IMR-90 (cell line): ENCODE measurements at regions not wholly inside any gene's neighbourhood (a gene's known extent, or its start where the extent isn't known, plus 50 kb on each side); places are given as distances from the start of the nearest gene placed in this dataset.

ENCODE experiments used
- ATAC-seq: fragments of 200-7000 bp; cut with Tn5 transposase; 2 replicates; pipeline ENCODE4 v1.9.1; 2020; ENCODE audit warnings: low read depth, mild to moderate bottlenecking, moderate library complexity
- BruUV-seq: library from RNA; stranded (reverse); fragments of 400-500 nt; replicated peaks from 2 replicates; lab custom pipeline; 2021; lab: Mats Ljungman, UMichigan
- CTCF ChIA-PET: fragments of 300-600 bp; formaldehyde crosslinking; extraction: SDS; loops from one replicate; lab custom pipeline; 2021; ENCODE audit warnings: antibody characterized with exemption; lab: Yijun Ruan, JAX
- POLR2A ChIA-PET: fragments of 300-600 bp; sonication (Branson Sonifier 250); formaldehyde crosslinking; loops from one replicate; lab custom pipeline; 2022; ENCODE audit warnings: antibody characterized with exemption; ENCODE audit not compliant: unreplicated experiment; lab: Charles Lee
- DNase-seq: peaks from one replicate; pipeline ENCODE4 v3.0.0; 2013
- H2AFZ ChIP-seq: replicated peaks from 2 replicates; pipeline ENCODE3; 2013; ENCODE audit warnings: low read length, mild to moderate bottlenecking; ENCODE audit not compliant: poor library complexity
- H2AK5ac ChIP-seq: 2 replicates; pipeline ENCODE4 v1.6.1; 2013; ENCODE audit warnings: low read depth, low read length, inconsistent platforms
- H2AK9ac ChIP-seq: replicated peaks from 2 replicates; pipeline ENCODE3; 2013; ENCODE audit warnings: mild to moderate bottlenecking, low read depth, low read length, moderate library complexity; ENCODE audit not compliant: poor library complexity
- H2BK120ac ChIP-seq: 2 replicates; pipeline ENCODE4 v1.6.1; 2013; ENCODE audit warnings: low read depth, low read length, inconsistent platforms
- H2BK15ac ChIP-seq: 3 replicates; pipeline ENCODE4 v1.6.1; 2013; ENCODE audit warnings: low read depth, low read length, inconsistent platforms
- H2BK20ac ChIP-seq: 2 replicates; pipeline ENCODE4 v1.6.1; 2013; ENCODE audit warnings: low read depth, mild to moderate bottlenecking, inconsistent platforms, low read length, moderate library complexity
- H2BK5ac ChIP-seq: 2 replicates; pipeline ENCODE4 v1.6.1; 2013; ENCODE audit warnings: mild to moderate bottlenecking, low read depth, low read length, inconsistent platforms; ENCODE audit not compliant: poor library complexity, severe bottlenecking
- H3K14ac ChIP-seq: replicated peaks from 2 replicates; pipeline ENCODE4 v1.6.1; 2013; ENCODE audit warnings: low read depth, low read length, inconsistent platforms
- H3K18ac ChIP-seq: 2 replicates; pipeline ENCODE4 v1.6.1; 2013; ENCODE audit warnings: low read depth, low read length, control low read depth
- H3K23ac ChIP-seq: 2 replicates; pipeline ENCODE4 v1.6.1; 2013; ENCODE audit warnings: low read depth, low read length, inconsistent platforms
- H3K27ac ChIP-seq: 2 replicates; pipeline ENCODE4 v1.5.1; 2013; ENCODE audit warnings: mild to moderate bottlenecking, control low read depth, low read length; ENCODE audit not compliant: insufficient read depth
- H3K27me3 ChIP-seq: 2 replicates; pipeline ENCODE4 v1.6.1; 2013; ENCODE audit warnings: low read length; ENCODE audit not compliant: control insufficient read depth, insufficient read depth
- H3K36me3 ChIP-seq: 2 replicates; pipeline ENCODE4 v1.6.1; 2013; ENCODE audit warnings: low read length, mixed read lengths; ENCODE audit not compliant: control insufficient read depth, insufficient read depth
- H3K4ac ChIP-seq: 2 replicates; pipeline ENCODE4 v1.6.1; 2013; ENCODE audit warnings: low read depth, low read length, inconsistent platforms
- H3K4me1 ChIP-seq: 2 replicates; pipeline ENCODE4 v1.6.1; 2013; ENCODE audit warnings: low read length, mixed read lengths; ENCODE audit not compliant: control insufficient read depth, insufficient read depth
- H3K4me2 ChIP-seq: 2 replicates; pipeline ENCODE4 v1.6.1; 2013; ENCODE audit warnings: low read depth, mild to moderate bottlenecking, control low read depth, low read length, moderate library complexity
- H3K4me3 ChIP-seq: 2 replicates; pipeline ENCODE4 v1.5.1; 2013; ENCODE audit warnings: low read depth, mild to moderate bottlenecking, control low read depth, low read length, moderate library complexity; ENCODE audit not compliant: insufficient read depth
- H3K56ac ChIP-seq: 2 replicates; pipeline ENCODE4 v1.6.1; 2013; ENCODE audit warnings: low read length, inconsistent platforms; ENCODE audit not compliant: insufficient read depth; ENCODE audit errors: extremely low read depth
- H3K79me1 ChIP-seq, 2 experiments: 2 replicates each; pipeline ENCODE4 v1.6.1; 2013; ENCODE audit warnings: low read length in 2 of 2, inconsistent platforms in 1 of 2, low read depth in 1 of 2
- H3K9ac ChIP-seq: 2 replicates; pipeline ENCODE4 v1.6.1; 2013; ENCODE audit warnings: low read depth, low read length, control low read depth
- H3K9me1 ChIP-seq: 2 replicates; pipeline ENCODE4 v1.6.1; 2013; ENCODE audit warnings: low read length, inconsistent platforms; ENCODE audit not compliant: insufficient read depth
- H3K9me3 ChIP-seq: 2 replicates; pipeline ENCODE4 v1.6.1; 2013; ENCODE audit warnings: low read length; ENCODE audit not compliant: control insufficient read depth, insufficient read depth
- H4K20me1 ChIP-seq: 2 replicates; pipeline ENCODE4 v1.6.1; 2013; ENCODE audit warnings: low read length, inconsistent platforms; ENCODE audit not compliant: insufficient read depth
- H4K5ac ChIP-seq: 2 replicates; pipeline ENCODE4 v1.6.1; 2013; ENCODE audit warnings: mild to moderate bottlenecking, low read depth, low read length, control low read depth
- H4K8ac ChIP-seq, 2 experiments: 2 replicates each; pipeline ENCODE4 v1.6.1; 2013; ENCODE audit warnings: low read depth in 2 of 2, low read length in 2 of 2, control low read depth in 1 of 2, inconsistent platforms in 1 of 2
- H4K91ac ChIP-seq: 2 replicates; pipeline ENCODE4 v1.6.1; 2013; ENCODE audit warnings: low read depth, low read length, inconsistent platforms; ENCODE audit not compliant: insufficient read depth
- BHLHE40 ChIP-seq: fragments of 150-350 bp; IDR thresholded peaks from 2 replicates; pipeline ENCODE4 v1.6.1; 2016; ENCODE audit warnings: mild to moderate bottlenecking, low read depth, low read length
- CEBPB ChIP-seq: IDR thresholded peaks from 2 replicates; pipeline ENCODE4 v1.6.1; 2012; ENCODE audit warnings: low read depth, low read length, improper control_type of control experiment
- CHD1 ChIP-seq: IDR thresholded peaks from 2 replicates; pipeline ENCODE4 v1.6.1; 2012; ENCODE audit warnings: low read depth, low read length, improper control_type of control experiment
- FOS ChIP-seq: fragments of 150-350 bp; IDR thresholded peaks from 2 replicates; pipeline ENCODE4 v1.6.1; 2016; ENCODE audit warnings: low read depth, low read length
- MAFK ChIP-seq: IDR thresholded peaks from 2 replicates; pipeline ENCODE4 v1.6.1; 2012; ENCODE audit warnings: low read depth, low read length, improper control_type of control experiment
- MAZ ChIP-seq: IDR thresholded peaks from 2 replicates; pipeline ENCODE4 v1.6.1; 2012; ENCODE audit warnings: low read depth, mild to moderate bottlenecking, low read length, improper control_type of control experiment, moderate library complexity, borderline replicate concordance
- MXI1 ChIP-seq: IDR thresholded peaks from 2 replicates; pipeline ENCODE4 v1.6.1; 2012; ENCODE audit warnings: low read depth, mild to moderate bottlenecking, low read length, moderate library complexity, borderline replicate concordance
- NFE2L2 ChIP-seq: fragments of 150-350 bp; IDR thresholded peaks from 2 replicates; pipeline ENCODE4 v1.6.1; 2016; ENCODE audit warnings: low read depth, mild to moderate bottlenecking, low read length
- POLR2A ChIP-seq: IDR thresholded peaks from 2 replicates; pipeline ENCODE4 v1.6.1; 2012; ENCODE audit warnings: mild to moderate bottlenecking, low read depth, low read length
- RAD21 ChIP-seq: IDR thresholded peaks from 2 replicates; pipeline ENCODE4 v1.6.1; 2012; ENCODE audit warnings: low read length, improper control_type of control experiment
- RCOR1 ChIP-seq: IDR thresholded peaks from 2 replicates; pipeline ENCODE4 v1.6.1; 2012; ENCODE audit warnings: mild to moderate bottlenecking, low read length, improper control_type of control experiment; ENCODE audit not compliant: insufficient replicate concordance
- RFX5 ChIP-seq: IDR thresholded peaks from 2 replicates; pipeline ENCODE4 v1.8.0; 2012; ENCODE audit warnings: low read depth, mild to moderate bottlenecking, low read length, moderate library complexity
- SMC3 ChIP-seq: fragments of 150-350 bp; IDR thresholded peaks from 2 replicates; pipeline ENCODE4 v1.6.1; 2016; ENCODE audit warnings: low read depth, mild to moderate bottlenecking, antibody characterized with exemption, low read length, moderate library complexity
- WGBS, 2 experiments: methylation state at CpG; one replicate each; pipeline versions ENCODE4 v1.1.5 to v1.1.7; 2013; ENCODE audit warnings: missing lambda C conversion rate in 2 of 2; ENCODE audit not compliant: insufficient read length in 1 of 2; ENCODE audit errors: extremely low coverage in 2 of 2; 5-methylcytosine and 5-hydroxymethylcytosine counted together
- dilution Hi-C: fragments of 300-500 bp; cut with HindIII; formaldehyde crosslinking; loops from one replicate; pipeline ENCODE4 v1.14.3; 2018; ENCODE audit warnings: low sequenced_read_pairs; ENCODE audit not compliant: unreplicated experiment
- in situ Hi-C: fragments of 300-500 bp; cut with MboI; formaldehyde crosslinking; loops from 3 replicates; pipeline ENCODE4 v1.14.3; 2019; ENCODE audit warnings: low sequenced_read_pairs, inconsistent platforms, mixed read lengths
- intact Hi-C: fragments of 100-400 bp; cut with micrococcal nuclease; formaldehyde crosslinking; loops from 2 replicates; pipeline ENCODE4 v1.10.0; 2022
- TF ChIP-seq, protein P1 (sequence below): fragments of 150-350 bp; IDR thresholded peaks from 2 replicates; pipeline ENCODE4 v1.6.1; 2017; ENCODE audit warnings: mild to moderate bottlenecking, antibody characterized with exemption, low read length, low read depth
- TF ChIP-seq, protein P2 (sequence below): conservative IDR thresholded peaks from 2 replicates; pipeline ENCODE4 v1.5.1; 2012; ENCODE audit warnings: mild to moderate bottlenecking, low read depth, low read length, improper control_type of control experiment
- TF ChIP-seq, protein P3 (sequence below): fragments of 150-350 bp; IDR thresholded peaks from 2 replicates; pipeline ENCODE4 v1.6.1; 2016; ENCODE audit warnings: low read depth, mild to moderate bottlenecking, low read length, moderate library complexity, borderline replicate concordance

DNA sequence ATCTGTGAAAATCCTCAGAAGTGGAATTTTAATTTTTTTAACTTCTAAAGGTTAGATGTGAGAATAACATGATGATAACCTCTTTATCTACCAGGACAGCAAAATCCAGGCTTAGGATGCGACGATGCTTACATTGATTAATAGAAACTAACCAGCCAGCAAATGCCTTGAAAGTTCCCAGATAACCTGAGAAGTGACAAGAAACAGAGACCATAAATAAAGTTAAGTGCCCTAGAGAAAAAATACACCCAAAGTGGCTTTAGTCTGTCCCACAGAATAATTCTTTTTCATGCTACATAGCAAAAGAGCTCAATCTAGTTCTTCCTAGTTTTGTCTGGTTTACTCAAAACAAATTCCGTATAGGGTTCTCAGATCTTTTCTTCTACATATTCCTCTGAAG, 262.7 kb downstream of the WDR11 start:
- intact Hi-C loops: no loop called here
- Histone ChIP-seq H3K4me2 (no peak overlapping the region), H3K14ac (no peak overlapping the region), H2AK9ac (no peak overlapping the region), H3K23ac (no peak overlapping the region), H3K9ac (no peak overlapping the region), H3K4me1 (no peaks in the 10 kb centered on the region), H2BK15ac (no peak overlapping the region), H2BK120ac (no peak overlapping the region), H2BK20ac (no peak overlapping the region), H2AFZ (no peak overlapping the region), H3K4ac (no peak overlapping the region), H3K18ac (no peak overlapping the region), H2BK5ac (no peak overlapping the region), H4K5ac (no peak overlapping the region), H3K36me3 (no peaks in the 10 kb centered on the region), H4K8ac (no peak overlapping the region), H3K79me1 (no peaks in the 10 kb centered on the region), H3K27me3 (no peaks in the 10 kb centered on the region), H4K20me1 (no peaks in the 10 kb centered on the region), H3K27ac (no peak overlapping the region), H3K56ac (no peak overlapping the region), H3K9me1 (no peaks in the 10 kb centered on the region), H2AK5ac (no peak overlapping the region), H4K91ac (no peak overlapping the region), H3K4me3 (no peak overlapping the region), H3K9me3 (peaks cover 14% of the 10 kb centered on the region)
- in situ Hi-C loops: no loop called here
- no peak for TF ChIP-seq POLR2A
- TF ChIP-seq, protein P1, sequence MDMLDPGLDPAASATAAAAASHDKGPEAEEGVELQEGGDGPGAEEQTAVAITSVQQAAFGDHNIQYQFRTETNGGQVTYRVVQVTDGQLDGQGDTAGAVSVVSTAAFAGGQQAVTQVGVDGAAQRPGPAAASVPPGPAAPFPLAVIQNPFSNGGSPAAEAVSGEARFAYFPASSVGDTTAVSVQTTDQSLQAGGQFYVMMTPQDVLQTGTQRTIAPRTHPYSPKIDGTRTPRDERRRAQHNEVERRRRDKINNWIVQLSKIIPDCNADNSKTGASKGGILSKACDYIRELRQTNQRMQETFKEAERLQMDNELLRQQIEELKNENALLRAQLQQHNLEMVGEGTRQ: no peak
- TF ChIP-seq MAFK: no peak
- TF ChIP-seq RAD21: no peak
- TF ChIP-seq, protein P2, sequence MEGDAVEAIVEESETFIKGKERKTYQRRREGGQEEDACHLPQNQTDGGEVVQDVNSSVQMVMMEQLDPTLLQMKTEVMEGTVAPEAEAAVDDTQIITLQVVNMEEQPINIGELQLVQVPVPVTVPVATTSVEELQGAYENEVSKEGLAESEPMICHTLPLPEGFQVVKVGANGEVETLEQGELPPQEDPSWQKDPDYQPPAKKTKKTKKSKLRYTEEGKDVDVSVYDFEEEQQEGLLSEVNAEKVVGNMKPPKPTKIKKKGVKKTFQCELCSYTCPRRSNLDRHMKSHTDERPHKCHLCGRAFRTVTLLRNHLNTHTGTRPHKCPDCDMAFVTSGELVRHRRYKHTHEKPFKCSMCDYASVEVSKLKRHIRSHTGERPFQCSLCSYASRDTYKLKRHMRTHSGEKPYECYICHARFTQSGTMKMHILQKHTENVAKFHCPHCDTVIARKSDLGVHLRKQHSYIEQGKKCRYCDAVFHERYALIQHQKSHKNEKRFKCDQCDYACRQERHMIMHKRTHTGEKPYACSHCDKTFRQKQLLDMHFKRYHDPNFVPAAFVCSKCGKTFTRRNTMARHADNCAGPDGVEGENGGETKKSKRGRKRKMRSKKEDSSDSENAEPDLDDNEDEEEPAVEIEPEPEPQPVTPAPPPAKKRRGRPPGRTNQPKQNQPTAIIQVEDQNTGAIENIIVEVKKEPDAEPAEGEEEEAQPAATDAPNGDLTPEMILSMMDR: no peak
- TF ChIP-seq MXI1: no peak
- TF ChIP-seq CHD1: no peak
- TF ChIP-seq BHLHE40: no peak
- TF ChIP-seq CEBPB: no peak
- no peak for TF ChIP-seq NFE2L2
- no peak for TF ChIP-seq RCOR1
- TF ChIP-seq MAZ: no peak
- no peak for TF ChIP-seq FOS
- TF ChIP-seq SMC3: no peak
- TF ChIP-seq, protein P3, sequence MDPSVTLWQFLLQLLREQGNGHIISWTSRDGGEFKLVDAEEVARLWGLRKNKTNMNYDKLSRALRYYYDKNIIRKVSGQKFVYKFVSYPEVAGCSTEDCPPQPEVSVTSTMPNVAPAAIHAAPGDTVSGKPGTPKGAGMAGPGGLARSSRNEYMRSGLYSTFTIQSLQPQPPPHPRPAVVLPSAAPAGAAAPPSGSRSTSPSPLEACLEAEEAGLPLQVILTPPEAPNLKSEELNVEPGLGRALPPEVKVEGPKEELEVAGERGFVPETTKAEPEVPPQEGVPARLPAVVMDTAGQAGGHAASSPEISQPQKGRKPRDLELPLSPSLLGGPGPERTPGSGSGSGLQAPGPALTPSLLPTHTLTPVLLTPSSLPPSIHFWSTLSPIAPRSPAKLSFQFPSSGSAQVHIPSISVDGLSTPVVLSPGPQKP: no peak
- no peak for TF ChIP-seq RFX5
- dilution Hi-C loops: no loop called here
- POLR2A ChIA-PET: no interaction called here
- CTCF ChIA-PET: no interaction called here
- ATAC-seq (no peak), DNase-seq (no peak)
- no TSS peak for BruUV-seq
- no CpG with 5 or more reads among the region's 3 CpGs for WGBS, 2 experiments
